IMR-90 (cell line): ENCODE measurements at regions not wholly inside any gene's neighbourhood (a gene's known extent, or its start where the extent isn't known, plus 50 kb on each side); places are given as distances from the start of the nearest gene placed in this dataset.

ENCODE experiments used
- ATAC-seq: fragments of 200-7000 bp; cut with Tn5 transposase; 2 replicates; pipeline ENCODE4 v1.9.1; 2020; ENCODE audit warnings: low read depth, mild to moderate bottlenecking, moderate library complexity
- BruUV-seq: library from RNA; stranded (reverse); fragments of 400-500 nt; replicated peaks from 2 replicates; lab custom pipeline; 2021; lab: Mats Ljungman, UMichigan
- CTCF ChIA-PET: fragments of 300-600 bp; formaldehyde crosslinking; extraction: SDS; loops from one replicate; lab custom pipeline; 2021; ENCODE audit warnings: antibody characterized with exemption; lab: Yijun Ruan, JAX
- POLR2A ChIA-PET: fragments of 300-600 bp; sonication (Branson Sonifier 250); formaldehyde crosslinking; loops from one replicate; lab custom pipeline; 2022; ENCODE audit warnings: antibody characterized with exemption; ENCODE audit not compliant: unreplicated experiment; lab: Charles Lee
- DNase-seq: peaks from one replicate; pipeline ENCODE4 v3.0.0; 2013
- H2AFZ ChIP-seq: replicated peaks from 2 replicates; pipeline ENCODE3; 2013; ENCODE audit warnings: low read length, mild to moderate bottlenecking; ENCODE audit not compliant: poor library complexity
- H2AK5ac ChIP-seq: 2 replicates; pipeline ENCODE4 v1.6.1; 2013; ENCODE audit warnings: low read depth, low read length, inconsistent platforms
- H2AK9ac ChIP-seq: replicated peaks from 2 replicates; pipeline ENCODE3; 2013; ENCODE audit warnings: mild to moderate bottlenecking, low read depth, low read length, moderate library complexity; ENCODE audit not compliant: poor library complexity
- H2BK120ac ChIP-seq: 2 replicates; pipeline ENCODE4 v1.6.1; 2013; ENCODE audit warnings: low read depth, low read length, inconsistent platforms
- H2BK15ac ChIP-seq: 3 replicates; pipeline ENCODE4 v1.6.1; 2013; ENCODE audit warnings: low read depth, low read length, inconsistent platforms
- H2BK20ac ChIP-seq: 2 replicates; pipeline ENCODE4 v1.6.1; 2013; ENCODE audit warnings: low read depth, mild to moderate bottlenecking, inconsistent platforms, low read length, moderate library complexity
- H2BK5ac ChIP-seq: 2 replicates; pipeline ENCODE4 v1.6.1; 2013; ENCODE audit warnings: mild to moderate bottlenecking, low read depth, low read length, inconsistent platforms; ENCODE audit not compliant: poor library complexity, severe bottlenecking
- H3K14ac ChIP-seq: replicated peaks from 2 replicates; pipeline ENCODE4 v1.6.1; 2013; ENCODE audit warnings: low read depth, low read length, inconsistent platforms
- H3K18ac ChIP-seq: 2 replicates; pipeline ENCODE4 v1.6.1; 2013; ENCODE audit warnings: low read depth, low read length, control low read depth
- H3K23ac ChIP-seq: 2 replicates; pipeline ENCODE4 v1.6.1; 2013; ENCODE audit warnings: low read depth, low read length, inconsistent platforms
- H3K27ac ChIP-seq: 2 replicates; pipeline ENCODE4 v1.5.1; 2013; ENCODE audit warnings: mild to moderate bottlenecking, control low read depth, low read length; ENCODE audit not compliant: insufficient read depth
- H3K27me3 ChIP-seq: 2 replicates; pipeline ENCODE4 v1.6.1; 2013; ENCODE audit warnings: low read length; ENCODE audit not compliant: control insufficient read depth, insufficient read depth
- H3K36me3 ChIP-seq: 2 replicates; pipeline ENCODE4 v1.6.1; 2013; ENCODE audit warnings: low read length, mixed read lengths; ENCODE audit not compliant: control insufficient read depth, insufficient read depth
- H3K4ac ChIP-seq: 2 replicates; pipeline ENCODE4 v1.6.1; 2013; ENCODE audit warnings: low read depth, low read length, inconsistent platforms
- H3K4me1 ChIP-seq: 2 replicates; pipeline ENCODE4 v1.6.1; 2013; ENCODE audit warnings: low read length, mixed read lengths; ENCODE audit not compliant: control insufficient read depth, insufficient read depth
- H3K4me2 ChIP-seq: 2 replicates; pipeline ENCODE4 v1.6.1; 2013; ENCODE audit warnings: low read depth, mild to moderate bottlenecking, control low read depth, low read length, moderate library complexity
- H3K4me3 ChIP-seq: 2 replicates; pipeline ENCODE4 v1.5.1; 2013; ENCODE audit warnings: low read depth, mild to moderate bottlenecking, control low read depth, low read length, moderate library complexity; ENCODE audit not compliant: insufficient read depth
- H3K56ac ChIP-seq: 2 replicates; pipeline ENCODE4 v1.6.1; 2013; ENCODE audit warnings: low read length, inconsistent platforms; ENCODE audit not compliant: insufficient read depth; ENCODE audit errors: extremely low read depth
- H3K79me1 ChIP-seq, 2 experiments: 2 replicates each; pipeline ENCODE4 v1.6.1; 2013; ENCODE audit warnings: low read length in 2 of 2, inconsistent platforms in 1 of 2, low read depth in 1 of 2
- H3K9ac ChIP-seq: 2 replicates; pipeline ENCODE4 v1.6.1; 2013; ENCODE audit warnings: low read depth, low read length, control low read depth
- H3K9me1 ChIP-seq: 2 replicates; pipeline ENCODE4 v1.6.1; 2013; ENCODE audit warnings: low read length, inconsistent platforms; ENCODE audit not compliant: insufficient read depth
- H3K9me3 ChIP-seq: 2 replicates; pipeline ENCODE4 v1.6.1; 2013; ENCODE audit warnings: low read length; ENCODE audit not compliant: control insufficient read depth, insufficient read depth
- H4K20me1 ChIP-seq: 2 replicates; pipeline ENCODE4 v1.6.1; 2013; ENCODE audit warnings: low read length, inconsistent platforms; ENCODE audit not compliant: insufficient read depth
- H4K5ac ChIP-seq: 2 replicates; pipeline ENCODE4 v1.6.1; 2013; ENCODE audit warnings: mild to moderate bottlenecking, low read depth, low read length, control low read depth
- H4K8ac ChIP-seq, 2 experiments: 2 replicates each; pipeline ENCODE4 v1.6.1; 2013; ENCODE audit warnings: low read depth in 2 of 2, low read length in 2 of 2, control low read depth in 1 of 2, inconsistent platforms in 1 of 2
- H4K91ac ChIP-seq: 2 replicates; pipeline ENCODE4 v1.6.1; 2013; ENCODE audit warnings: low read depth, low read length, inconsistent platforms; ENCODE audit not compliant: insufficient read depth
- BHLHE40 ChIP-seq: fragments of 150-350 bp; IDR thresholded peaks from 2 replicates; pipeline ENCODE4 v1.6.1; 2016; ENCODE audit warnings: mild to moderate bottlenecking, low read depth, low read length
- CEBPB ChIP-seq: IDR thresholded peaks from 2 replicates; pipeline ENCODE4 v1.6.1; 2012; ENCODE audit warnings: low read depth, low read length, improper control_type of control experiment
- CHD1 ChIP-seq: IDR thresholded peaks from 2 replicates; pipeline ENCODE4 v1.6.1; 2012; ENCODE audit warnings: low read depth, low read length, improper control_type of control experiment
- FOS ChIP-seq: fragments of 150-350 bp; IDR thresholded peaks from 2 replicates; pipeline ENCODE4 v1.6.1; 2016; ENCODE audit warnings: low read depth, low read length
- MAFK ChIP-seq: IDR thresholded peaks from 2 replicates; pipeline ENCODE4 v1.6.1; 2012; ENCODE audit warnings: low read depth, low read length, improper control_type of control experiment
- MAZ ChIP-seq: IDR thresholded peaks from 2 replicates; pipeline ENCODE4 v1.6.1; 2012; ENCODE audit warnings: low read depth, mild to moderate bottlenecking, low read length, improper control_type of control experiment, moderate library complexity, borderline replicate concordance
- MXI1 ChIP-seq: IDR thresholded peaks from 2 replicates; pipeline ENCODE4 v1.6.1; 2012; ENCODE audit warnings: low read depth, mild to moderate bottlenecking, low read length, moderate library complexity, borderline replicate concordance
- NFE2L2 ChIP-seq: fragments of 150-350 bp; IDR thresholded peaks from 2 replicates; pipeline ENCODE4 v1.6.1; 2016; ENCODE audit warnings: low read depth, mild to moderate bottlenecking, low read length
- POLR2A ChIP-seq: IDR thresholded peaks from 2 replicates; pipeline ENCODE4 v1.6.1; 2012; ENCODE audit warnings: mild to moderate bottlenecking, low read depth, low read length
- RAD21 ChIP-seq: IDR thresholded peaks from 2 replicates; pipeline ENCODE4 v1.6.1; 2012; ENCODE audit warnings: low read length, improper control_type of control experiment
- RCOR1 ChIP-seq: IDR thresholded peaks from 2 replicates; pipeline ENCODE4 v1.6.1; 2012; ENCODE audit warnings: mild to moderate bottlenecking, low read length, improper control_type of control experiment; ENCODE audit not compliant: insufficient replicate concordance
- RFX5 ChIP-seq: IDR thresholded peaks from 2 replicates; pipeline ENCODE4 v1.8.0; 2012; ENCODE audit warnings: low read depth, mild to moderate bottlenecking, low read length, moderate library complexity
- SMC3 ChIP-seq: fragments of 150-350 bp; IDR thresholded peaks from 2 replicates; pipeline ENCODE4 v1.6.1; 2016; ENCODE audit warnings: low read depth, mild to moderate bottlenecking, antibody characterized with exemption, low read length, moderate library complexity
- WGBS, 2 experiments: methylation state at CpG; one replicate each; pipeline versions ENCODE4 v1.1.5 to v1.1.7; 2013; ENCODE audit warnings: missing lambda C conversion rate in 2 of 2; ENCODE audit not compliant: insufficient read length in 1 of 2; ENCODE audit errors: extremely low coverage in 2 of 2; 5-methylcytosine and 5-hydroxymethylcytosine counted together
- dilution Hi-C: fragments of 300-500 bp; cut with HindIII; formaldehyde crosslinking; loops from one replicate; pipeline ENCODE4 v1.14.3; 2018; ENCODE audit warnings: low sequenced_read_pairs; ENCODE audit not compliant: unreplicated experiment
- in situ Hi-C: fragments of 300-500 bp; cut with MboI; formaldehyde crosslinking; loops from 3 replicates; pipeline ENCODE4 v1.14.3; 2019; ENCODE audit warnings: low sequenced_read_pairs, inconsistent platforms, mixed read lengths
- intact Hi-C: fragments of 100-400 bp; cut with micrococcal nuclease; formaldehyde crosslinking; loops from 2 replicates; pipeline ENCODE4 v1.10.0; 2022
- TF ChIP-seq, protein P1 (sequence below): fragments of 150-350 bp; IDR thresholded peaks from 2 replicates; pipeline ENCODE4 v1.6.1; 2017; ENCODE audit warnings: mild to moderate bottlenecking, antibody characterized with exemption, low read length, low read depth
- TF ChIP-seq, protein P2 (sequence below): conservative IDR thresholded peaks from 2 replicates; pipeline ENCODE4 v1.5.1; 2012; ENCODE audit warnings: mild to moderate bottlenecking, low read depth, low read length, improper control_type of control experiment
- TF ChIP-seq, protein P3 (sequence below): fragments of 150-350 bp; IDR thresholded peaks from 2 replicates; pipeline ENCODE4 v1.6.1; 2016; ENCODE audit warnings: low read depth, mild to moderate bottlenecking, low read length, moderate library complexity, borderline replicate concordance

DNA sequence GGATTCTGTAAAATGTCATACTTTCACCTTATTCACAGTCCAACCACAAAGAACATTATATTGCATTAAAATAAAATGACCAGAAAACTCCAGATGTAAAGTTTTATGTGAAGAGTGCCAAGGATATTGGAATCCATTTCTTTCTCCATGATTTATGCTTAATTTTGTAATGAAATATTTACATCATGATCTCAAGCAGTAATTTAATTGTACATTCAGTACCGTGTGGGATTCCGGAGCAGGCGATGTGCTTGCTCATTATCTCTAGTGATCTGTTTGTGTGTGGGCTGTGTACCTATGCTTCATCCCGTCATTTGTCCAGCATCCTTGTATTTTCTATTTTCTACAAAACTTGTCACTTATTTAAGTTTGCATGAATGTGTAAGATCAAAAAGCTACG lies 415.9 kb upstream of the SLC8A1 start:
- no peak overlapping the region for H3K4me2 ChIP-seq
- H2BK20ac ChIP-seq = no peak overlapping the region
- no peaks in the 10 kb centered on the region for H4K20me1 ChIP-seq
- H4K5ac ChIP-seq = no peak overlapping the region
- H2AK5ac ChIP-seq = no peak overlapping the region
- ChIA-PET POLR2A (no interaction called here), CTCF (no interaction called here)
- no peak overlapping the region for H3K4me3 ChIP-seq
- no peak overlapping the region for H2AFZ ChIP-seq
- no peak overlapping the region for H3K9ac ChIP-seq
- H3K56ac ChIP-seq = no peak overlapping the region
- no peak overlapping the region for H2BK5ac ChIP-seq
- H3K36me3 ChIP-seq = no peaks in the 10 kb centered on the region
- intact Hi-C loops = no loop called here
- no peak for ATAC-seq
- no peaks in the 10 kb centered on the region for H3K9me1 ChIP-seq
- no peak overlapping the region for H3K4ac ChIP-seq
- no peak for DNase-seq
- no peak overlapping the region for H3K27ac ChIP-seq
- no peak overlapping the region for H4K91ac ChIP-seq
- no peak overlapping the region for H2AK9ac ChIP-seq
- H3K14ac ChIP-seq = no peak overlapping the region
- no peak overlapping the region for H2BK120ac ChIP-seq
- H4K8ac ChIP-seq = no peak overlapping the region
- H2BK15ac ChIP-seq = no peak overlapping the region
- no peaks in the 10 kb centered on the region for H3K4me1 ChIP-seq
- WGBS, 2 experiments = no CpG with 5 or more reads among the region's 5 CpGs
- in situ Hi-C loops = no loop called here
- H3K18ac ChIP-seq = no peak overlapping the region
- BruUV-seq = no TSS peak
- no peaks in the 10 kb centered on the region for H3K27me3 ChIP-seq
- H3K79me1 ChIP-seq = no peaks in the 10 kb centered on the region
- no peaks in the 10 kb centered on the region for H3K9me3 ChIP-seq
- H3K23ac ChIP-seq = no peak overlapping the region
- TF ChIP-seq SMC3 (no peak), FOS (no peak), RCOR1 (no peak), CHD1 (no peak), NFE2L2 (no peak), MAFK (no peak), POLR2A (no peak), MXI1 (no peak), BHLHE40 (no peak), MAZ (no peak), CEBPB (no peak), RAD21 (no peak), RFX5 (no peak)
- TF ChIP-seq, protein P1, sequence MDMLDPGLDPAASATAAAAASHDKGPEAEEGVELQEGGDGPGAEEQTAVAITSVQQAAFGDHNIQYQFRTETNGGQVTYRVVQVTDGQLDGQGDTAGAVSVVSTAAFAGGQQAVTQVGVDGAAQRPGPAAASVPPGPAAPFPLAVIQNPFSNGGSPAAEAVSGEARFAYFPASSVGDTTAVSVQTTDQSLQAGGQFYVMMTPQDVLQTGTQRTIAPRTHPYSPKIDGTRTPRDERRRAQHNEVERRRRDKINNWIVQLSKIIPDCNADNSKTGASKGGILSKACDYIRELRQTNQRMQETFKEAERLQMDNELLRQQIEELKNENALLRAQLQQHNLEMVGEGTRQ = no peak
- TF ChIP-seq, protein P2, sequence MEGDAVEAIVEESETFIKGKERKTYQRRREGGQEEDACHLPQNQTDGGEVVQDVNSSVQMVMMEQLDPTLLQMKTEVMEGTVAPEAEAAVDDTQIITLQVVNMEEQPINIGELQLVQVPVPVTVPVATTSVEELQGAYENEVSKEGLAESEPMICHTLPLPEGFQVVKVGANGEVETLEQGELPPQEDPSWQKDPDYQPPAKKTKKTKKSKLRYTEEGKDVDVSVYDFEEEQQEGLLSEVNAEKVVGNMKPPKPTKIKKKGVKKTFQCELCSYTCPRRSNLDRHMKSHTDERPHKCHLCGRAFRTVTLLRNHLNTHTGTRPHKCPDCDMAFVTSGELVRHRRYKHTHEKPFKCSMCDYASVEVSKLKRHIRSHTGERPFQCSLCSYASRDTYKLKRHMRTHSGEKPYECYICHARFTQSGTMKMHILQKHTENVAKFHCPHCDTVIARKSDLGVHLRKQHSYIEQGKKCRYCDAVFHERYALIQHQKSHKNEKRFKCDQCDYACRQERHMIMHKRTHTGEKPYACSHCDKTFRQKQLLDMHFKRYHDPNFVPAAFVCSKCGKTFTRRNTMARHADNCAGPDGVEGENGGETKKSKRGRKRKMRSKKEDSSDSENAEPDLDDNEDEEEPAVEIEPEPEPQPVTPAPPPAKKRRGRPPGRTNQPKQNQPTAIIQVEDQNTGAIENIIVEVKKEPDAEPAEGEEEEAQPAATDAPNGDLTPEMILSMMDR = no peak
- TF ChIP-seq, protein P3, sequence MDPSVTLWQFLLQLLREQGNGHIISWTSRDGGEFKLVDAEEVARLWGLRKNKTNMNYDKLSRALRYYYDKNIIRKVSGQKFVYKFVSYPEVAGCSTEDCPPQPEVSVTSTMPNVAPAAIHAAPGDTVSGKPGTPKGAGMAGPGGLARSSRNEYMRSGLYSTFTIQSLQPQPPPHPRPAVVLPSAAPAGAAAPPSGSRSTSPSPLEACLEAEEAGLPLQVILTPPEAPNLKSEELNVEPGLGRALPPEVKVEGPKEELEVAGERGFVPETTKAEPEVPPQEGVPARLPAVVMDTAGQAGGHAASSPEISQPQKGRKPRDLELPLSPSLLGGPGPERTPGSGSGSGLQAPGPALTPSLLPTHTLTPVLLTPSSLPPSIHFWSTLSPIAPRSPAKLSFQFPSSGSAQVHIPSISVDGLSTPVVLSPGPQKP = no peak
- dilution Hi-C loops = no loop called here
